HK-2 (cell line): ENCODE measurements at regions not wholly inside any gene's neighbourhood (a gene's known extent, or its start where the extent isn't known, plus 50 kb on each side); places are given as distances from the start of the nearest gene placed in this dataset.
"Not testable (repeated sequence)": the region's sequence is repeated elsewhere in the genome, so short reads cannot be mapped to it uniquely, and the experiment has no call there.

Experiments
- DNase-seq: peaks from one replicate; pipeline ENCODE4 v3.0.0-alpha.2; 2018; ENCODE audit not compliant: unreplicated experiment

DNA sequence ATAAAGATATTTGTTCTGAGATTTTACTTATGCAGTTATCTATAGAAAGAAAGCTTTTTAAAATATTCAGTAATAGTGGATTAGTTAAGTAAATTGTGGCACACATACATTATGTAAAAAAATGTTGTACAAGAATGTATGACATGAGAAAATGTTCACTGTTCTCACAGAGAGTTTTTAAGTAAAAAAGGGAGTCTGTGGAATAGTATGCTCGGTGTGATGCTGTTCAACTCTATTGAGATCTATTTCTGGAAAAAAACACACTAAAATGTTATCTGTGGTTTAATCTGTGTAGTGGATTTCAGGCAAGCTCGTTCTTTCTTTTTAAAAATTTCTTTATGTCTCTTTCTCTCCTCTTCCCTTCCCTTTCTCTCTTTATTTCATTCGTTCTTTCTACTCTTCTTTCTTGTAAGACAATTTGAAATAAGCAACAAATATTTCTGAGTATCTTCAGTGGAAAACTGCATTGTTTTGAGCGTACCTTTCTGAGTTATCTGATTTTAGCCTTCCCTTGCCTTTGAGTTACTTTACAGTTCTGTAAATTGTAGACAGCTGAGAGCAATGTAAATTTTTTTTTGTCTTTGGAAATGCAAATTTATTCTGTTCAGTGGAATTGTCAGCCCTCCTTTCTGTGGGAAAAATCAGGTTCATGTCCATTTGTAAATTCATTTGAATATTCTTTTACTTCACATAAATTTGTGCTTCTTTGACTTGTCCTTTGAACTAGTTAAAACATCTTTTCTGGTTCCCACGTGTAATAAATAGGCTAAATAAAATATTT is 229.0 kb upstream of the NOX3 start:
- DNase-seq, result no peak

DNA sequence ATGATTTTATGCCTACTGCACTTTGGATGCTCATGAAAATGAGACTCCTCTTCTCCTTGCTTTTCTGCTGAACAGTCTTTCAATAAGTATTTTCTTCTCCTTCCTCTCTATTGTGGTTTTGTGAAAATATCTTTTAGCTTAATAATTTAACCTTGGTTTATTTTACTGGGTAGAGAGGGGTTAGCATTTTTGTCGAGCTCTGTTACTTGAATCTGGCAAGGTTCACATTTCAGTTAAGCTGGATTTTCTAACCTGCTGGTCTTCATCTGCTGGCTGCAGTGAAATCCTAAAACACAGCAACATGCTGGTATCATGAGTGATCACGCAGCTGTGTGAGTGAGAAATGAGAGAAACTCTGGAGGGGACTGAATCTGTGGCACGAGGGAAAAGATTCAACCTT is 222.7 kb upstream of the NOX3 start:
- DNase-seq, result no peak

DNA sequence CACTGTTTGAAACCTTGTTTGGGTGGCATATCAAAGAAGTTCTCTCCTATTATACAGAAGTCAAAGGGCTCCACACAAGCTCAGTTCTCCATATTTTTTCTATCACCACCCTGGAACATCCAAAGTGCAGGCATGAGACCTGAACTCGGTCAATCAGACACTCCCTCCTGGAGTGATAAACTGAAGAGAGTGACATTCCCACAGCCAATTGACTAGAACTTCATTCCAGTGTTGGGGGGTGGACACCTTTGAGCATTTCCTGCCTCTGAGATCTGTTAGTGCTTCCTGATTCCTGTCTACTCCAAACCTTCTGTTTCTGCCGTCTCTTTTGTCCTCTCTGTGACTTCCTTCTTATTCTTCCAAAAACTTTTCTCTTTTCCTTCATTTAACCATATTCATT is 220.7 kb upstream of the NOX3 start:
- no peak for DNase-seq

DNA sequence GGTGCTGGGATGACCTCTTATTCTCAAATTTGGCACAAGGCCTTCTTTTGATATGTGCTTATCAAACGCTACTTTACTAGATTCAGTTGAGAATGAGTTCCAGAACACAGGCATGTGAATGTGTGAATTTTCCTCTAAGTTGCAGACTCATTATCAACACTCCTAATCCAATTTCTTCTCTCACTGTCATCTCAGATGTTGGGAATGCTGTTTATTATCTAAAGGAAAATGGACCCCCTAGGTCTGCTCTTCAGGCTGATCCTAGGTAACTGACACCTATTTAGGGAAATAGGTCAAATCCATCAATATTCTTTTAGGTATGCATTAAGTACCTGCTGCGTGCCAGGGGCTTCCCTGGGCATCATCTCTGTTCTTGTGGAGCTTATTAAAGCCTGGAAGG is 215.0 kb upstream of the NOX3 start:
- no peak for DNase-seq

DNA sequence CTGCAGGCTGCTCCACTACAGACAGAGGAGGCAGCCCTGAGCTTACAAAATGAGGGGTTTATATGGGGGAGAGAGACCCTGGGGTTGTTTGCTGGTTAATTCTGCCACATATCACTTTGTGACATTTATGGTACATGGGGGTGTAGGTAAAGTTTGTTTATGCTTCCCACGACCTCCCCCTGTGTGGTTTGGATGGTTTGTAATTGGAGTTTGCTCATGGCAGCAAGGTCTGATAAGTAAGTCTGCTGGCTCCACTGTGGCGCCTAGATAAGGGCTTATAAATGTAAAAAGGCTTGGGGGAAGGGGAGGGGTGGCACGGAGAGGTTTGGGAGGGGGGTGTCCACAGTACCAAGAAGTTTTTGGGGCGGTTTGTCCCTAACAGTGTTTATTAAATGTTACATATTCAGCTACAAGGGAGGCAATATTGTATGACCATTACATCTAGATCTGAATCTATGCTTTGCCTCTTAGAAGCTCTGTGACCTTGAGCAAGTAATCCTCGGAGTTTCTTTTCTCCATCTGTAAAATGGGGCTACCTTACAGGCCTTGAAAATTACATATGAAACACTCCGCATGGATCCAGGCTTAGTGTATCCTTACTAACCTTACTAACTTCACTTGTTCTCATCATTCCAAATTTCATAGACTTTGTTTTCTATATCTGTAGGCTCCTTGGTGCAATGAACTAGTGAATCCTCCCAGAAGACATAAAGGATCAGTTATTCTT is 204.8 kb upstream of the NOX3 start:
- DNase-seq, result no peak

DNA sequence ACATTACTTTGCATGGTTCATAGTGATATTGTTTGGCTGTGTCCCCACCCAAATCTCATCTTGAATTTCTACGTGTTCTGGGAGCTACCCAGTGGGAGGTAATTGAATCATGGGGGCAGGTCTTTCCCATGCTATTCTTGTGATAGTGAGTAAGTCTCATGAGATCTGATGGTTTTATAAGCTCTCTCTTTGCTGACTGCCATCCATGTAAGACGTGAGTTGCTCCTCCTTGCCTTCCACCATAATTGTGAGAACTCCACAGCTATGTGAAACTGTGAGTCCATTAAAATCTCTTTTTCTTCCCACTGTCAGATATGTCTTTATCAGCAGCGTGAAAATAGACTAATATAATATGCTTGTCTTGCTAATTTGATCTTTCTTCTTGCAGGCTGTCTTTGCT is 200.4 kb upstream of the NOX3 start:
- no peak for DNase-seq

DNA sequence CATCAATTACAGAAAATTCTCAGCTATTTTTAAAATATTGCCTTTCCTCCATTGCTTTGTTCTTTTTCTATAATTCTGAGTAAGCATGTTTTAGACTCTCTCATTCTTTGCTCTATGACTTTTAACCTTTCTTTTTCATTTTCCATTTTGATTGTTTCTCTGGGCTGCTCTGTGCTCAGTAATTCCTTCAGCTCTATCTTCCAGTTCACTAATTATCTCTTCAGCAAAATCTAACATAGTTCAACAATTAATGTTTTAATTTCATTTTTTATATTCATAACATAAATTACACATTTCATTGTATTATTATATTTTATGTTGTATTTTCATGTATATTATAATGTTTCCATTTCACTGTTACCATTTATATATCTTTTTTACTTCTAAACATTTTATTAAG is 198.8 kb upstream of the NOX3 start:
- no peak for DNase-seq

DNA sequence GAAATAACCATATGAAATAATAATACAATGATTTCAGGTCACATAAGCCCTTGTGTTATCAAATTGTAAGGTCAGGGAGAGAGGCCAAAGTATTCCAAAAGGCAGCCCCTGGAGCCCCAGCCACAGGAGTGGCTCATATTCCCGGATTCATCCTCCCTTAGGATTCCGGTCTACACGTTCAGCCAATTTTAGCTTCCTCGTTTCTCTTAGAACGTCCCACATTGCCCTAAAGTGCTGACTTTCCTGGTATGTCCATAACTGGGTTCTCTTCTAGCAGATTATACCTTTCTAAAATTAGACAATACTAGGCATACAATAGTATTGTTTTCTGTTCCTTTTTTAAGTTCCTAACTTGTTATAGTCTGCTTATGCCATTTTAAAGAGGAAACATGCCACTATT is 192.7 kb upstream of the NOX3 start:
- no peak for DNase-seq

DNA sequence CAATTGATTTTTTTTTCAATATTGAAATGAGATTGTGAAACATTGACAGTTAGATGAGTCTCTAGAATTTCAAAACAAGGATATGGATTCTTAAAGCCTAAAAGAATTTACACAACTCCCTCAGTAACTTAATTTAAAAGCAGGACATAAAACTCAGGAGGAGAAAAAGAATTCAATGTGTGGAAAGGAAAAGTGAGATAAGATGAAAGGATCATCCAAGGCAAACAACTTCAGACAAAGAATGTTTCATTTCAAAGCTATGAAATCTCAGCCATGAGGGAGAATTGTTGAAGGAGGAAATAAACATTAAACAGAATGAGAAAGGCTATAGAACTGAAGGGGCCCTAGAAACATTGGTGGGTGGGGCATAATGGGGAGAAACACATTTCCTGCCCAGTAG is 191.7 kb upstream of the NOX3 start:
- no peak for DNase-seq

DNA sequence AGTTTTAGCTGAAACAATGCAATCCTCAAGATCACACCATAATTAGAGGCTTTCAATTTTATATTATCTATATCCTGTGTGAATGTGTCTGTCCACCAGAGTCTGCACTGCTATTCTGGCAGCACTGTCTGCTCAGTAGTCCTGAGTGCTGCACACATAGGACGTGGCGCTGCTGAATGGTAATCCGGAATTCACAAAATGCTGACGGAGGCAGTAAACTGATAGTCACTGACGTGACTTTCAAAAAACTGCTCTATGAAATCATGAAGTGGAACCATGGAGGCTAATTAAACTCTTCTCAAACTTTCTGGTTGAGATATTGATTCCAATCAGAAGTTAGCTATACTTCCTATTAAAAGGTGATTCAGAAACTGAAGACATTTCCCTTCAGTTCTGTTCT is 190.8 kb upstream of the NOX3 start:
- no peak for DNase-seq

DNA sequence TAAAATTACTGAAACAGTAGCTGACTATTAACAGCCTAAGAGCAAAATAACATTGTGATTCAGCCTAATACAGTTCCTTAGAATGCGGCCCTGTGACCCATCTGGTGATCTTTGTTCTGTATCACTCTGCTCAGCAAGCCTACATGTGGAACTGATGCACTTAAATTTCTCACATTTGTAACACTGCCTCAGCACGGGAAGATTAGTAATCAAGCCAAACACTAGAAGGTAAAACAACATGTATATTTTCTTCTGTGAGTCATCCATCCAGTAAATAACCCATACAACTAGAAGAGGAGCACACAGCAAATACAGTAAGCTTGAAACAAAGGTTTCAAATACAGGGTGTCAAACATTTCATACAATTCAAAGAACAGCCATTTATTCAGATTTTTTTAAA is 189.7 kb upstream of the NOX3 start:
- no peak for DNase-seq

DNA sequence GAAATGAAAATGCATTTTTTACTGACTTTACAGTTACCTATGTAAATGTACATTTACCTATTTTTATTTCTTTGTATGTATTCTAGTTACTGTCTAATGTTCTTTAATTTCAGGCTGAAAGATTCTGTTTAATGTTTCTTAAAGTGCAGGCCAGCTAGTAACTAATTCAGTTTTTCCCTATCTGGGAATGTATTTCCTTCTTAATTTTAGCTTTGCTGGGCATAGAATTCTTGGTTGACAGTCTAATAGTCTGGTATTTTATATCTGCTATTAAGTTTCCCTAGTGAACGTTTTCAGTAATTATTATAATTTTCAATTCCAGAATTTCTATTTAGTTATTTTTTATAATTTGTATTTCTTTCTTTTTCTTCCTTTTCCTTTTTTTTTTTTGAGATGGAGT is 186.0 kb upstream of the NOX3 start:
- no peak for DNase-seq

DNA sequence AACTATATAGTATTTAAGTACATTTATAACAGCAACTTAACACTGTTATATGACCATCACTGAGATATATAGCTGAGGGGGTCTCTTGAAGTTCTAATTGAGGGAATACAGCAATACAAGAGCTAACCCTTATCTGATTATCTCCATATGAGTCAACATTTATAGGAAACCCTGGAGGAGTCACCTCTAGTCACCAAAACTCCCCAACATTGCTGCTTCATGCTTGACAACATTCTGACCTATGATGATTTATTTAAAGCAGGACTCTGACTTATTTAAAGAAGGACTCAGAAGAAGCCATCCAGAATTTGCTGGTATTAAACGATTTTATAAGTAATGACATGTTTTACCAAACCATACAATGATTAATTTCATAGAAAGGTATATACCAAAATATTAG is 182.6 kb upstream of the NOX3 start:
- no peak for DNase-seq

DNA sequence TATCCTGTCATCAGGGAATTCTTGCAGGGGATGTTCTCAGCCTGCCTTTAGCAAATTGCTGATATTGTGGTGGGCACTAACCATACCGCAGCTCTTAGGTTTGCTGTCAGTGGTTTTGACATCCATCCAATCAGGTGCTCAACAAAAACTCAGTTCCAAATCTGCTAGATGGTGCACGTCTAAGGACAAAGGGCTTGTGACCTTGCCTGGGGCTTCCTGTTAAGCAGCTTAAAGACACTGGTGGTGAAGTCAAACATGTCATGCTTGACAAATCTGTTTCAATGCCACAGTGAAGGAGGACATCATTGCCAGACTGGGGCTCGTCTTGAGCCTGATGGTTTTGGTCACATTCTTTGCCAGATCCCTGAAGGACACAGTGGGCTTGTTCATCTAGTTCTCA is 179.8 kb upstream of the NOX3 start:
- no peak for DNase-seq

DNA sequence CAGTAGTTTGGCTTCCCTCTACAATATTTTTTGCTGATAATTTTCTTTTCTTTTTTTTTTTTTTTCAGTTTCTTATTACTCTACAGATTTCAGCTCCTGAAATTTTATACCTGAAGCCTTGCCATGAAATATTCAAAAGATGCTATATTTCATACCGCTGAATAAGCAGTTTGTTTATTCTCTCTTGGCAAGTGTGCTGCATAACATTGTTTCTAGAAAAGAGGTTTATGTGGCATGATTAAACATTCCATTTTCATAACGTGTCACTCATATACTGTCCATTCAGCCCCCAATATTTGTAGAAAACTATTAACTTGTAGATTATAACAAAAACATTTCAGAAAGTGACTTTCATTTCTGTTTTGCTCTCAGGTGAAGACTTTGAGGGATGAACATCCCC is 174.4 kb upstream of the NOX3 start:
- no peak for DNase-seq

DNA sequence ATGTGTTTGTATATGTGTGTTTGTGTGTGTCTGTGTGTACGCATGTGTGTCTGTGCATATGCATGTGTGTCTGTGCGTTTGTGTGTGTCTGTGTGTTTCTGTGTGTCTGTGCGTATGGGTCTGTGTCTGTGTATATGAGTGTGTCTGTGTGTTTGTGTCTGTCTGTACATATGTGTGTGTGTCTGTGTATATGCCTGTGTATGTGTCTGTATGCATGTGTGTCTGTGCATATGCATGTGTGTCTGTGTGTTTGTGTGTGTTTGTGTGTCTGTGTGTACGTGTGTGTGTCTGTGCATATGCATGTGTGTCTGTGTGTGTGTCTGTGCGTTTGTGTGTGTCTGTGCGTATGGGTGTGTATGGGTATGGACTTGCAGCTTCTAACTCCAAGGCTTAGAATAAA is 174.0 kb upstream of the NOX3 start:
- no peak for DNase-seq

DNA sequence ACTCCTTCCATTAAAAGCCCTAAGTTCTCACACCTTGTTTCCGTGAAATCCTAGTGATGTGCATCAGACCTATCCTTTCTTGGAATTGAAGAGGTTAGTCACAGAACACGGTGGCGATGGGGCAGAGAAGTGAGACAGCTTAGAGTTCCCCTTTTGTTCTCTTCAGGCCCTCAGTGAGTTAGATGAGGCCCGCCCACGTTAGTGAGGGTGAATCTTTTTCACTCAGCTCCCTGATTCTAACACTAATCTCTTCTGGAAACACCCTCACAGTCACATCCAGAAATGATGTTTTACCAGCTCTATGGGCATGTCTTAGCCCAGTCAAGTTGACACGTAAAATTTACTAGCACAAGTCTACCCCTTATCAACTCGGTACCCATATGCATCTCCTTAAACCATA is 172.7 kb upstream of the NOX3 start:
- no peak for DNase-seq

DNA sequence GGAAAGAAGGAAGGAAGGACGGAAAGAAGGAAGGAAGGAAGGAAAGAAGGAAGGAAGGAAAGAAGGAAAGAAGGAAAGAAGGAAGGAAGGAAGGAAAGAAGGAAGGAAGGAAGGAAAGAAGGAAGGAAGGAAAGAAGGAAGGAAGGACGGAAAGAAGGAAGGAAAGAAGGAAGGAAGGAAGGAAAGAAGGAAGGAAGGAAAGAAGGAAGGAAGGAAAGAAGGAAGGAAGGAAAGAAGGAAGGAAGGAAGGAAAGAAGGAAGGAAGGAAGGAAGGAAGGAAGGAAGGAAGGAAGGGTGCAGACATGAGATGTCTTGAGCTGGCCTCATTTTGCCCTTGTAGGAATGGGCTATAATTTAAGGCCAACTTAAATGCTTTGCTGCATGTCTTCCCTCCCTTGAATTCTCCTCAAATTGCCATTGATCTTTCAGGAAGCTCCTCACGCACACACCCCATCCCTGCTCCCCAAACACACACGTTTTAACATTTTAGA is 172.1 kb upstream of the NOX3 start:
- DNase-seq, result not testable (repeated sequence)

DNA sequence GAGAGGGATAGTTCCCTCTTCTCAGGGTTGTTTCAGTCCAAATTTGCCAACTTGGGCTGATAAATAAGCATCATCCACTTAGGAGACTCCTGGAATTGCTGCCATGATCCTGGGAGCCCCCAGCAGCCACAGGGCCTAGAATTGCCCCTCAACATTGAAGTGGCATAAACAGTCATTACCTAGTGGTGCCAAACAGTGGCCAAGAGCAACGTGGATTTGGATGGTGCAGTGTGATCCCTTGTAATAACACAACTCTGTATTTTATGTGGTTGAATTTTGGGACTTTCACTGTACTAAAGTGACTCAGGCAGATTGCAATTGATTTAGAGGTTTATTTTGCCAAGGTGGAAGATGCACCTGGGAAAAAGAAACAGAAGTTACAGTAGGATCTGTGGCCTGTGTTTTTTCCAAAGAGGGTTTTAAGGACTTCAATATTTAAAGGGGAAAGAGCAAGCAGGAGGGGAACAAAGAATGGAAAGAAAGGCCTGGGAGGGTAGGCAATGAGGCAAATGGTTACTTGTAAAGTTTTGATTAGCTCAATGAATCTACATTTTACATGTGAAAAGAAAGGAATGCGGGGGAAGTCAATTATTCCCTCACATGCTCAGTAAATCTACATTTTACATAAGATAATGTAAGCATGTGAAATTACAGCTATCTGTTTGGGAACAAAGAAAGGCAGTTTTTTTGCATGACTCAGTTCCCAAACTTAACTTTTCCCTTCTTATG is 168.0 kb upstream of the NOX3 start:
- no peak for DNase-seq

DNA sequence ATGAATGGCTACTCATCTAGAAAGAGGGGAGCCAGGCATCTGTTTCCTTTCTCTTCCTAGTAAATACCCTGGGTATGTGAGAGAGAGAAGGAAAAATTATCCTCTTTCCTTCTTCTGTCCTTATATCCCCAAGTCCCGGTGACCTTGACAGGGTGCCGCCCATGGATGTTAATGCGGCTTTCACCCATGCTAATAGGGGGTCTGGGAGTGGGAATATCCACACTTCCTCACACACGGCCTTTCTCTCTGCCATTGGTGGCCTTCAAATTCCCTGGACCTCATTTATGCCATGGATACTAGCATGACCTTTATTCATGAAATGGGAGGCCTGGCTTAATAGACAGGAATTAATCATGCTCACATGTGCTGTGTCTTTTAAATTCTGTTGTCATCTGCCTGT is 159.0 kb upstream of the NOX3 start:
- no peak for DNase-seq

DNA sequence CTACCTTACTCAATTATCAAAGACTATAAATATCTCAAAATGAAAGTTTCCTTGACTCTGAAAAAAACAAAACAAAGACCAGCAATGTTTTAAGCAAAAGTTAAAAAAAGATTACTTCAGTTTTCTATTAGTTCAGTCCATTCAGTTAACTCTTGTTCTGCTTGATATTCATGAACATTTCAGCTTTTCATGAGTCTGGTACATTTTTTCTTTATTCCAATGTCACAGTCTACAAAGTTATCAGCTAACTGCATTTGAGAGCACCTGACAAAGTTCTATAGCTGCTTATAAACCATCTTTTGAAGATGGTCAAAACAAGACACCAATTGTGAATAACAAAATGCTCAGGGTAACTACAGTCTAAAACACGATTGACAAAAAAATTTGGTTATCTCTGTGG is 156.1 kb upstream of the NOX3 start:
- DNase-seq, result no peak

DNA sequence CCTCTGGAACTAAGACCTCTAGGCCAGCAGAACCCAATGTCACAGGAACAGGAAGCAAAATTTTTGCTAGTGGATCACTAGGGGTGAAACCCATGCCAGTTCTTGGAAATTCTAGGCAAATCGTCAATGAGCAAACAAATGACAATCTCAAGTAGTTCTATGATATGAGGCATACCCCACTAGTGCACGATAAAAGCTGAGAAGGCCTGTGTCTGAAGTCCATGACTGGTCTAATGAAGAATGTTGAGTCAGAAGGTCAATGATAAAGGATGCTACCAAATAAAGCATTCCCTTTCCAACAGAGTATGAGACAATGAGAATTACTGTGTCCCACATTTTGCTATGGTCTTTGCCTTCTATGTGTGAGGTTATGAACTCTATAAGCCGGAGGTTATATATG is 149.4 kb upstream of the NOX3 start:
- no peak for DNase-seq

DNA sequence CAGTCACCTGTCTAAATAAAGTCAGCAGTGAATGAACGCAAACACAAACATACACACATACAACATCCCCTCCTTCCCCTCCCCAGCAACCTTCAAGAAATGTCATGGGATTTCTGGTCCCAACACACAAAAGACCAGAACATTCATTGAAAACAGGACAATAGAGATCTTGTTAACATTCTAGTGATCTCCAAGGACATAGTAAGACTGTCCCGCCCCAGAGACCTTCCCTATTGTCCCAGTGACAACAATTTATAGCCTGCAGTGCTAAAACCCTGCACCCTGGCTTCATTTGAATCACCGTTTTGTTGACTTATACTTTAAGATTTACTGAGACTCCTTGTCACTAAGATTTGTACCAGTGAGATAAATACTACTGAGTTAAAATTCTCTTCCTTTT is 143.9 kb upstream of the NOX3 start:
- no peak for DNase-seq
